ENCODE measurements at regions not wholly inside any gene's neighbourhood (a gene's known extent, or its start where the extent isn't known, plus 50 kb on each side); places are given as distances from the start of the nearest gene placed in this dataset.

GRCh38 chr7:16095171-16095950 lies 326.0 kb downstream of the CRPPA start:
- no peak for TF ChIP-seq CTCF (IDR thresholded peaks at IDR 0.05; ENCODE audit: insufficient read depth, low read depth, low read length)
- DNase-seq (ENCODE audit: low read depth) = no peak
- H3K4me3 ChIP-seq (ENCODE audit: low read depth, low read length) = no peak overlapping the region

GRCh38 chr7:16094651-16095050 lies 326.7 kb downstream of the CRPPA start:
- no peak for DNase-seq (ENCODE audit: low read depth)
- H3K4me3 ChIP-seq (ENCODE audit: low read depth, low read length) = no peak overlapping the region
- TF ChIP-seq CTCF (IDR thresholded peaks at IDR 0.05; ENCODE audit: insufficient read depth, low read depth, low read length) = no peak

- DNase-seq (ENCODE audit: low read depth) = no peak
- no peak for TF ChIP-seq CTCF (IDR thresholded peaks at IDR 0.05; ENCODE audit: insufficient read depth, low read depth, low read length)
- no peak overlapping the region for H3K4me3 ChIP-seq (ENCODE audit: low read depth, low read length)
Observed at GRCh38 chr7:16092711-16093110, 328.6 kb downstream of the CRPPA start.

- no peak for DNase-seq (ENCODE audit: low read depth)
- TF ChIP-seq CTCF (IDR thresholded peaks at IDR 0.05; ENCODE audit: insufficient read depth, low read depth, low read length) = no peak
Observed at GRCh38 chr7:16091701-16092310, 329.5 kb downstream of the CRPPA start.

GRCh38 chr7:16089801-16090200 lies 331.5 kb downstream of the CRPPA start:
- no peak overlapping the region for H3K4me3 ChIP-seq (ENCODE audit: low read depth, low read length)
- TF ChIP-seq CTCF (IDR thresholded peaks at IDR 0.05; ENCODE audit: insufficient read depth, low read depth, low read length) = no peak
- DNase-seq (ENCODE audit: low read depth) = no peak

More at GRCh38 chr7:16091701-16092310, 329.5 kb downstream of the CRPPA start:
- H3K4me3 ChIP-seq (ENCODE audit: low read depth, low read length) = no peak overlapping the region

- no peak overlapping the region for H3K4me3 ChIP-seq (ENCODE audit: low read depth, low read length)
- no peak for DNase-seq (ENCODE audit: low read depth)
- TF ChIP-seq CTCF (IDR thresholded peaks at IDR 0.05; ENCODE audit: insufficient read depth, low read depth, low read length) = no peak
Observed at GRCh38 chr7:16089191-16089590, 332.1 kb downstream of the CRPPA start.

Data from fibroblast of villous mesenchyme (primary cell).